H1 (cell line): ENCODE measurements at regions not wholly inside any gene's neighbourhood (a gene's known extent, or its start where the extent isn't known, plus 50 kb on each side); places are given as distances from the start of the nearest gene placed in this dataset.

Experiments
- TAF7 ChIP-seq: optimal IDR thresholded peaks from 2 replicates; pipeline ENCODE3; 2011; ENCODE audit warnings: low read depth, mild to moderate bottlenecking, inconsistent platforms, low read length, moderate library complexity, borderline replicate concordance

DNA sequence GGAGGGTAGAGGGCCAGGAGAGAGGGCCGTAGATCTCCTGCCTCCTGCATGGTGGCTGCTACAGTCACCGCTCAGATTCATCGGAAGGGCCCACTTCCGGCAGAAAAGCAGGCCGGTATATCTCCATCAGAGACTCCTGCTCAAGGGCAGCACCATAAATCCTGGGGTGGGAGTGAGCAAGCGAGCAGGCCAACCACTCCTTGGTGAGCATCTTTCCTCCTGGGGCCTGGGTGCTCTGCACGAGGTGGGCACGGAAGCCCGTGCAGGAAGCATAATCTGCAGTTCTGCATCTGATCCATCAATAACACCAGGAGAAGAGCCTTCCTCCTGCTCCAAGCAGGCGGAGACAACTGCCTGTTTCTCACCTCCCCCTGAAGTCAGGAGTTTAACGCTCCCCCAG is 57.4 kb upstream of the TMEM132E start (continued):
- no peak for TF ChIP-seq TAF7
